WTC11 (cell line): ENCODE measurements at regions not wholly inside any gene's neighbourhood (a gene's known extent, or its start where the extent isn't known, plus 50 kb on each side); places are given as distances from the start of the nearest gene placed in this dataset.

ENCODE experiments used
- ATAC-seq: fragments of 200-7000 bp; cut with Tn5 transposase; 2 replicates; pipeline ENCODE4 v1.10.0; 2021; ENCODE audit warnings: mild to moderate bottlenecking, moderate library complexity
- CTCF ChIA-PET: fragments of 300-600 bp; sonication (Branson Sonifier 250); formaldehyde crosslinking; loops from one replicate; lab custom pipeline; 2021; ENCODE audit warnings: antibody characterized with exemption; lab: Charles Lee
- POLR2A ChIA-PET: fragments of 350-600 bp; sonication (Branson Sonifier 250); formaldehyde crosslinking; loops from one replicate; lab custom pipeline; 2021; ENCODE audit warnings: antibody characterized with exemption; lab: Charles Lee
- DNase-seq: peaks from one replicate; pipeline ENCODE4 v3.0.0; 2021; ENCODE audit warnings: low spot score
- H3K27ac Mint-ChIP-seq: 2 replicates; pipeline ENCODE4 v1.8.0; 2021; ENCODE audit warnings: mixed read lengths
- H3K27me3 Mint-ChIP-seq: 2 replicates; pipeline ENCODE4 v1.8.0; 2021; ENCODE audit warnings: low read depth, mild to moderate bottlenecking, moderate library complexity, mixed read lengths
- H3K36me3 Mint-ChIP-seq: 2 replicates; pipeline ENCODE4 v1.8.0; 2021; ENCODE audit warnings: mixed read lengths
- H3K4me1 Mint-ChIP-seq: 2 replicates; pipeline ENCODE4 v1.8.0; 2022; ENCODE audit warnings: mixed read lengths
- H3K4me3 Mint-ChIP-seq: 2 replicates; pipeline ENCODE4 v1.8.0; 2021; ENCODE audit warnings: mild to moderate bottlenecking, moderate library complexity, mixed read lengths
- H3K9me3 Mint-ChIP-seq: 2 replicates; pipeline ENCODE4 v1.8.0; 2021; ENCODE audit warnings: mixed read lengths
- EMX1 ChIP-seq: fragments of 250-450 bp; sonication (Bioruptor Pico); IDR thresholded peaks from 2 replicates; pipeline ENCODE4 v1.8.0; 2021; ENCODE audit warnings: mild to moderate bottlenecking
- FOXP1 ChIP-seq: sonication (generic); formaldehyde crosslinking; IDR thresholded peaks from 2 replicates; pipeline ENCODE4 v1.8.0; 2022; ENCODE audit warnings: missing genetic modification reagents, mild to moderate bottlenecking, moderate library complexity, borderline replicate concordance
- JUN ChIP-seq: sonication (generic); formaldehyde crosslinking; IDR thresholded peaks from 2 replicates; pipeline ENCODE4 v1.8.0; 2023; ENCODE audit warnings: mild to moderate bottlenecking, missing genetic modification reagents
- MYBL2 ChIP-seq: sonication (generic); formaldehyde crosslinking; IDR thresholded peaks from 2 replicates; pipeline ENCODE4 v1.8.1; 2023; ENCODE audit warnings: mild to moderate bottlenecking, moderate library complexity, missing genetic modification reagents
- NFYB ChIP-seq: sonication (generic); formaldehyde crosslinking; conservative IDR thresholded peaks from 2 replicates; pipeline ENCODE4 v1.8.0; 2022; ENCODE audit warnings: low read depth, missing genetic modification reagents
- PRRX2 ChIP-seq: fragments of 250-450 bp; sonication (Bioruptor Pico); IDR thresholded peaks from 2 replicates; pipeline ENCODE4 v1.8.0; 2021; ENCODE audit warnings: mild to moderate bottlenecking
- RORB ChIP-seq: fragments of 250-450 bp; sonication (Bioruptor Pico); IDR thresholded peaks from 2 replicates; pipeline ENCODE4 v1.9.0; 2021; ENCODE audit warnings: mild to moderate bottlenecking
- SMAD3 ChIP-seq: sonication (generic); formaldehyde crosslinking; IDR thresholded peaks from 2 replicates; pipeline ENCODE4 v1.8.0; 2022; ENCODE audit warnings: missing genetic modification reagents, mild to moderate bottlenecking, borderline replicate concordance
- SOX15 ChIP-seq: fragments of 250-450 bp; sonication (Bioruptor Pico); IDR thresholded peaks from 2 replicates; pipeline ENCODE4 v1.9.0; 2021; ENCODE audit warnings: mild to moderate bottlenecking
- TCF7 ChIP-seq: sonication (generic); formaldehyde crosslinking; IDR thresholded peaks from 2 replicates; pipeline ENCODE4 v1.8.0; 2022; ENCODE audit warnings: mild to moderate bottlenecking, low read depth, missing genetic modification reagents, moderate library complexity
- TEAD4 ChIP-seq: sonication (generic); formaldehyde crosslinking; IDR thresholded peaks from 2 replicates; pipeline ENCODE4 v1.8.0; 2022; ENCODE audit warnings: mild to moderate bottlenecking, missing genetic modification reagents
- ZNF138 ChIP-seq: sonication (generic); formaldehyde crosslinking; conservative IDR thresholded peaks from 2 replicates; pipeline ENCODE4 v1.8.1; 2022; ENCODE audit warnings: mild to moderate bottlenecking, moderate library complexity, missing genetic modification reagents
- ZNF219 ChIP-seq: sonication (generic); formaldehyde crosslinking; IDR thresholded peaks from 2 replicates; pipeline ENCODE4 v1.8.0; 2023; ENCODE audit warnings: missing genetic modification reagents, mild to moderate bottlenecking, borderline replicate concordance
- ZNF263 ChIP-seq: sonication (generic); formaldehyde crosslinking; IDR thresholded peaks from 2 replicates; pipeline ENCODE4 v1.8.1; 2022; ENCODE audit warnings: low read depth, mild to moderate bottlenecking, moderate library complexity, missing genetic modification reagents
- ZNF317 ChIP-seq: sonication (generic); formaldehyde crosslinking; IDR thresholded peaks from 2 replicates; pipeline ENCODE4 v1.8.1; 2023; ENCODE audit warnings: low read depth, mild to moderate bottlenecking, moderate library complexity, missing genetic modification reagents, borderline replicate concordance
- ZNF671 ChIP-seq: fragments of 250-450 bp; sonication (Bioruptor Pico); IDR thresholded peaks from 2 replicates; pipeline ENCODE4 v1.8.0; 2021; ENCODE audit warnings: mild to moderate bottlenecking
- TF ChIP-seq, protein P1 (sequence below): sonication (generic); formaldehyde crosslinking; IDR thresholded peaks from 2 replicates; pipeline ENCODE4 v1.8.1; 2023; ENCODE audit warnings: mild to moderate bottlenecking, moderate library complexity, missing genetic modification reagents
- TF ChIP-seq, protein P2 (sequence below): fragments of 250-450 bp; sonication (Bioruptor Pico); IDR thresholded peaks from 2 replicates; pipeline ENCODE4 v1.9.0; 2021; ENCODE audit warnings: mild to moderate bottlenecking
- TF ChIP-seq, protein P3 (sequence below): sonication (generic); formaldehyde crosslinking; IDR thresholded peaks from 2 replicates; pipeline ENCODE4 v1.8.1; 2022; ENCODE audit warnings: low read depth, mild to moderate bottlenecking, moderate library complexity, missing genetic modification reagents, borderline replicate concordance
- TF ChIP-seq, protein P4 (sequence below): sonication (generic); formaldehyde crosslinking; IDR thresholded peaks from 2 replicates; pipeline ENCODE4 v1.8.0; 2022; ENCODE audit warnings: mild to moderate bottlenecking, missing genetic modification reagents
- TF ChIP-seq, protein P5 (sequence below): fragments of 250-450 bp; sonication (Bioruptor Pico); IDR thresholded peaks from 2 replicates; pipeline ENCODE4 v1.8.0; 2021; ENCODE audit warnings: mild to moderate bottlenecking

DNA sequence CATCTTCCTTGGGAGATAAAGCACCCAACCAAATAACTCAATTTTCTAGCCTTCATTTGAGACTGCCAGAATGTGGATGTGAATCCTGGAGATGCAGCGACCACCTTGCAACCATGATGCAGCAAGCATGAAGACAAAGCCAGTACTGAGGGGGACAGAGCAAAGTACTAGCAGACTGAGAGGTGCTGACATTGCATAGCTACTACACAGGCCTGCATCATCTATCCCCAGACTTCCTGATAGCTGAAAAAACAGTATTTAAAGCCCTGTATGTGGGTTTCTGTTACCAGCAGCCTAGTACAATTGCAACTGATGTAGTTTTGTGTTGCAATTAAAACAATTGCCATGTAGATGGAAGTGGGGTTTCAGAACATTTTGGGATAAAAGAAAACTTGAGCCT lies 146.3 kb upstream of the VEPH1 start:
- no peak for DNase-seq
- ChIA-PET POLR2A (no interaction called here), CTCF (no interaction called here)
- no peak overlapping the region for H3K4me3 Mint-ChIP-seq
- H3K27me3 Mint-ChIP-seq: no peaks in the 10 kb centered on the region
- no peak for ATAC-seq
- no peaks in the 10 kb centered on the region for H3K36me3 Mint-ChIP-seq
- H3K27ac Mint-ChIP-seq: no peak overlapping the region
- no peaks in the 10 kb centered on the region for H3K9me3 Mint-ChIP-seq
- TF ChIP-seq SMAD3 (CRISPR knock-in tag) (no peak), TEAD4 (CRISPR knock-in tag) (no peak), TCF7 (no peak), ZNF263 (CRISPR knock-in tag) (no peak), PRRX2 (CRISPR knock-in tag) (no peak), EMX1 (CRISPR knock-in tag) (no peak), ZNF138 (CRISPR knock-in tag) (no peak)
- TF ChIP-seq, protein P1, sequence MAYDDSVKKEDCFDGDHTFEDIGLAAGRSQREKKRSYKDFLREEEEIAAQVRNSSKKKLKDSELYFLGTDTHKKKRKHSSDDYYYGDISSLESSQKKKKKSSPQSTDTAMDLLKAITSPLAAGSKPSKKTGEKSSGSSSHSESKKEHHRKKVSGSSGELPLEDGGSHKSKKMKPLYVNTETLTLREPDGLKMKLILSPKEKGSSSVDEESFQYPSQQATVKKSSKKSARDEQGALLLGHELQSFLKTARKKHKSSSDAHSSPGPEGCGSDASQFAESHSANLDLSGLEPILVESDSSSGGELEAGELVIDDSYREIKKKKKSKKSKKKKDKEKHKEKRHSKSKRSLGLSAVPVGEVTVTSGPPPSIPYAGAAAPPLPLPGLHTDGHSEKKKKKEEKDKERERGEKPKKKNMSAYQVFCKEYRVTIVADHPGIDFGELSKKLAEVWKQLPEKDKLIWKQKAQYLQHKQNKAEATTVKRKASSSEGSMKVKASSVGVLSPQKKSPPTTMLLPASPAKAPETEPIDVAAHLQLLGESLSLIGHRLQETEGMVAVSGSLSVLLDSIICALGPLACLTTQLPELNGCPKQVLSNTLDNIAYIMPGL (CRISPR knock-in tag): no peak
- TF ChIP-seq, protein P2, sequence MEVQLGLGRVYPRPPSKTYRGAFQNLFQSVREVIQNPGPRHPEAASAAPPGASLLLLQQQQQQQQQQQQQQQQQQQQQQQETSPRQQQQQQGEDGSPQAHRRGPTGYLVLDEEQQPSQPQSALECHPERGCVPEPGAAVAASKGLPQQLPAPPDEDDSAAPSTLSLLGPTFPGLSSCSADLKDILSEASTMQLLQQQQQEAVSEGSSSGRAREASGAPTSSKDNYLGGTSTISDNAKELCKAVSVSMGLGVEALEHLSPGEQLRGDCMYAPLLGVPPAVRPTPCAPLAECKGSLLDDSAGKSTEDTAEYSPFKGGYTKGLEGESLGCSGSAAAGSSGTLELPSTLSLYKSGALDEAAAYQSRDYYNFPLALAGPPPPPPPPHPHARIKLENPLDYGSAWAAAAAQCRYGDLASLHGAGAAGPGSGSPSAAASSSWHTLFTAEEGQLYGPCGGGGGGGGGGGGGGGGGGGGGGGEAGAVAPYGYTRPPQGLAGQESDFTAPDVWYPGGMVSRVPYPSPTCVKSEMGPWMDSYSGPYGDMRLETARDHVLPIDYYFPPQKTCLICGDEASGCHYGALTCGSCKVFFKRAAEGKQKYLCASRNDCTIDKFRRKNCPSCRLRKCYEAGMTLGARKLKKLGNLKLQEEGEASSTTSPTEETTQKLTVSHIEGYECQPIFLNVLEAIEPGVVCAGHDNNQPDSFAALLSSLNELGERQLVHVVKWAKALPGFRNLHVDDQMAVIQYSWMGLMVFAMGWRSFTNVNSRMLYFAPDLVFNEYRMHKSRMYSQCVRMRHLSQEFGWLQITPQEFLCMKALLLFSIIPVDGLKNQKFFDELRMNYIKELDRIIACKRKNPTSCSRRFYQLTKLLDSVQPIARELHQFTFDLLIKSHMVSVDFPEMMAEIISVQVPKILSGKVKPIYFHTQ (CRISPR knock-in tag): no peak
- H3K4me1 Mint-ChIP-seq: no peaks in the 10 kb centered on the region

DNA sequence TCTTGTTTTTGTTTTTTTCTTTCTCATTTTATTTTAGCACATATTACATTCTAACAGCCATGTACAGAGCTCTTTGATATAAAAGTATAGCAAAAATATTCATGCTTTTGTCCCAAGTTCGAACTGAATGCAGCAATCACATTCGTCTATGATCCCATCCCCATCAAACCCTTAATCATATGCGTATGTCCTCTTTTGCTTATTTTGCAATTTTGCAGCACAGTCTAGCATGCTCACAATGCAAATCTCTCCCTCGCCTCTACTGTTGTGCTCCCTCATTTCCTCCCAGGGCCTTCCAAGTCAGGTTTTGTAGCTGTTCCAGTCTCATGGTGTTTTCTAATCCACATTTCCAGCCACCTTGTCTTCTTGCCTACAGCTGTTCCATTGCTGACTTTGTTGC lies 144.6 kb upstream of the VEPH1 start:
- CTCF ChIA-PET: interaction anchor here (0.7 kb wide), 1 partner anchor 41 kb away, joined by 3 read pairs; no protein-coding TSS in a partner anchor

DNA sequence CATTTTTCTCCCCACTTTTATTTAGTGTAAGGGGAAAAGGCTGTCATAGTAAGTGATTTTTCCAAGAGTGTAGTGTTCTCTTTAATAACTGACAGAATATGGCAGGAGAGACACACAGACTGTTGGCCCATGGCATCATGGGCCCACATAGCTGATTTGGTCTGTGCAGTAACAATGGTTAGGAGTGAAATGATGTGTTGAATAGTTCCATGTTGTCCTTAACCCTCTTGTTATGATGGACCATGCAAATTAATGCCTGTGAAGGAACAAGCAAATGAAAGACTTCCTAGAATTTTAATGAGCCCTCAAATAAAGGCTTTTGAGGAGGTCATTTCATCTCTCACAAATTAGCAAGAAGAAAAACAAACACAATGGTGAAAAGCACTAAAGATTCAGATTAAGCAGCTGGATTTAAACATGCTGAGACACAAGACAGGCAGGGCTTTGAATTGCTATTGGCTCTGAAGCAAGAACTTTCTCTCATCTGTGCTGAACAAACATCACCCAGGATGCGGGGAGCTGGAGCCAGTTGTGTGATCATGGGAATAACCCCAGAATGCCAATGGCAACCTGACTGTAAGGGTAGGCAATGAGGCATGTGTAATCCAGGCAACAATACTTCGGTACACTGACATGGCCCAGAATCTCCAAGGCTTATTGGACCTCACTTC lies 136.7 kb upstream of the VEPH1 start:
- no peaks in the 10 kb centered on the region for H3K4me1 Mint-ChIP-seq
- no peaks in the 10 kb centered on the region; the same call in 1 of the 2 replicates for H3K27me3 Mint-ChIP-seq
- no peak for ATAC-seq
- CTCF ChIA-PET: no interaction called here
- POLR2A ChIA-PET: no interaction called here
- H3K4me3 Mint-ChIP-seq: no peak overlapping the region
- no peak for DNase-seq
- peaks cover 22% of the 10 kb centered on the region for H3K9me3 Mint-ChIP-seq
- no peak overlapping the region for H3K27ac Mint-ChIP-seq
- peaks cover 7% of the 10 kb centered on the region for H3K36me3 Mint-ChIP-seq
- no peak for TF ChIP-seq ZNF317
- no peak for TF ChIP-seq MYBL2
- TF ChIP-seq, protein P3, sequence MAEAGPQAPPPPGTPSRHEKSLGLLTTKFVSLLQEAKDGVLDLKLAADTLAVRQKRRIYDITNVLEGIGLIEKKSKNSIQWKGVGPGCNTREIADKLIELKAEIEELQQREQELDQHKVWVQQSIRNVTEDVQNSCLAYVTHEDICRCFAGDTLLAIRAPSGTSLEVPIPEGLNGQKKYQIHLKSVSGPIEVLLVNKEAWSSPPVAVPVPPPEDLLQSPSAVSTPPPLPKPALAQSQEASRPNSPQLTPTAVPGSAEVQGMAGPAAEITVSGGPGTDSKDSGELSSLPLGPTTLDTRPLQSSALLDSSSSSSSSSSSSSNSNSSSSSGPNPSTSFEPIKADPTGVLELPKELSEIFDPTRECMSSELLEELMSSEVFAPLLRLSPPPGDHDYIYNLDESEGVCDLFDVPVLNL (CRISPR knock-in tag): no peak
- TF ChIP-seq ZNF671 (CRISPR knock-in tag): no peak
- no peak for TF ChIP-seq SOX15 (CRISPR knock-in tag)
- TF ChIP-seq NFYB (CRISPR knock-in tag): no peak
- TF ChIP-seq, protein P4, sequence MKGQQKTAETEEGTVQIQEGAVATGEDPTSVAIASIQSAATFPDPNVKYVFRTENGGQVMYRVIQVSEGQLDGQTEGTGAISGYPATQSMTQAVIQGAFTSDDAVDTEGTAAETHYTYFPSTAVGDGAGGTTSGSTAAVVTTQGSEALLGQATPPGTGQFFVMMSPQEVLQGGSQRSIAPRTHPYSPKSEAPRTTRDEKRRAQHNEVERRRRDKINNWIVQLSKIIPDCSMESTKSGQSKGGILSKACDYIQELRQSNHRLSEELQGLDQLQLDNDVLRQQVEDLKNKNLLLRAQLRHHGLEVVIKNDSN (CRISPR knock-in tag): no peak
- TF ChIP-seq RORB (CRISPR knock-in tag): no peak
- no peak for TF ChIP-seq JUN (CRISPR knock-in tag)
- TF ChIP-seq FOXP1 (CRISPR knock-in tag): no peak

More for the DNA sequence above, 144.6 kb upstream of the VEPH1 start:
- Mint-ChIP-seq H3K4me3 (no peak overlapping the region), H3K27ac (no peak overlapping the region), H3K9me3 (no peaks in the 10 kb centered on the region), H3K36me3 (no peaks in the 10 kb centered on the region), H3K27me3 (no peaks in the 10 kb centered on the region), H3K4me1 (no peaks in the 10 kb centered on the region)
- no peak for TF ChIP-seq RORB (CRISPR knock-in tag)
- TF ChIP-seq, protein P1 (CRISPR knock-in tag): no peak
- TF ChIP-seq, protein P5, sequence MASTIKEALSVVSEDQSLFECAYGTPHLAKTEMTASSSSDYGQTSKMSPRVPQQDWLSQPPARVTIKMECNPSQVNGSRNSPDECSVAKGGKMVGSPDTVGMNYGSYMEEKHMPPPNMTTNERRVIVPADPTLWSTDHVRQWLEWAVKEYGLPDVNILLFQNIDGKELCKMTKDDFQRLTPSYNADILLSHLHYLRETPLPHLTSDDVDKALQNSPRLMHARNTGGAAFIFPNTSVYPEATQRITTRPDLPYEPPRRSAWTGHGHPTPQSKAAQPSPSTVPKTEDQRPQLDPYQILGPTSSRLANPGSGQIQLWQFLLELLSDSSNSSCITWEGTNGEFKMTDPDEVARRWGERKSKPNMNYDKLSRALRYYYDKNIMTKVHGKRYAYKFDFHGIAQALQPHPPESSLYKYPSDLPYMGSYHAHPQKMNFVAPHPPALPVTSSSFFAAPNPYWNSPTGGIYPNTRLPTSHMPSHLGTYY (CRISPR knock-in tag): no peak
- no peak for TF ChIP-seq SOX15 (CRISPR knock-in tag)
- no peak for TF ChIP-seq ZNF219 (CRISPR knock-in tag)
- no peak for TF ChIP-seq NFYB (CRISPR knock-in tag)
- DNase-seq (no peak), ATAC-seq (no peak)
- POLR2A ChIA-PET: no interaction called here
